ENCODE measurements at regions not wholly inside any gene's neighbourhood (a gene's known extent, or its start where the extent isn't known, plus 50 kb on each side); places are given as distances from the start of the nearest gene placed in this dataset.

- TF ChIP-seq, protein P1, sequence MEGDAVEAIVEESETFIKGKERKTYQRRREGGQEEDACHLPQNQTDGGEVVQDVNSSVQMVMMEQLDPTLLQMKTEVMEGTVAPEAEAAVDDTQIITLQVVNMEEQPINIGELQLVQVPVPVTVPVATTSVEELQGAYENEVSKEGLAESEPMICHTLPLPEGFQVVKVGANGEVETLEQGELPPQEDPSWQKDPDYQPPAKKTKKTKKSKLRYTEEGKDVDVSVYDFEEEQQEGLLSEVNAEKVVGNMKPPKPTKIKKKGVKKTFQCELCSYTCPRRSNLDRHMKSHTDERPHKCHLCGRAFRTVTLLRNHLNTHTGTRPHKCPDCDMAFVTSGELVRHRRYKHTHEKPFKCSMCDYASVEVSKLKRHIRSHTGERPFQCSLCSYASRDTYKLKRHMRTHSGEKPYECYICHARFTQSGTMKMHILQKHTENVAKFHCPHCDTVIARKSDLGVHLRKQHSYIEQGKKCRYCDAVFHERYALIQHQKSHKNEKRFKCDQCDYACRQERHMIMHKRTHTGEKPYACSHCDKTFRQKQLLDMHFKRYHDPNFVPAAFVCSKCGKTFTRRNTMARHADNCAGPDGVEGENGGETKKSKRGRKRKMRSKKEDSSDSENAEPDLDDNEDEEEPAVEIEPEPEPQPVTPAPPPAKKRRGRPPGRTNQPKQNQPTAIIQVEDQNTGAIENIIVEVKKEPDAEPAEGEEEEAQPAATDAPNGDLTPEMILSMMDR (IDR thresholded peaks at IDR 0.05), result no peak
- DNase-seq, result no peak
- 67 to 71% (median 70%) methylated on average over 7 of the region's 7 CpGs for WGBS, 3 donors
Observed at GRCh38 chr12:115473257-115473956, 789.4 kb upstream of the TBX3 start.

DNA sequence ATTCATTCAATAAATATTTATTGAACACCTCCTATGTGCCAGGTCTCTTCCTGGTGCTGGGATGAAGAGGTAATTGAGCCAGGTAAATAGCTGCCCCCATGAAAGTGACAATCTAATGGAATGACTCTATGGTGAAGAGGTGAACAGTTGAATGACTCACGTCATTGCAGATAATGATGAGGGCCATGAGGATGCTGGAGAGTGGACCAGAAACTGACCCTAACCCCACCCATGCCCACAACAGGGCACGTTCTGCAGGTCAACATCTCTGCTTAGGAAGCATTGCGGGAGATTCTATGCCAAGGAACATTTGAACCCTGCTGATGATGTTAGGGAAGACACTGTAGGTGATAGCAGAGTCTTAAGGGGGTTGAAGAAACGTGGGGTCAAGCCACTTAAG lies 788.9 kb upstream of the TBX3 start:
- DNase-seq (no peak), ATAC-seq (no peak)
- Histone ChIP-seq H3K27ac (no peak overlapping the region), H3K27me3 (ENCODE audit: insufficient read depth in 3 of 3, low read length in 2 of 3) (no peaks in the 10 kb centered on the region), H3K36me3 (ENCODE audit: insufficient read depth in 1 of 2, low read depth in 1 of 2) (no peaks in the 10 kb centered on the region), H3K9me3 (no peaks in the 10 kb centered on the region), H3K4me1 (no peaks in the 10 kb centered on the region), H3K4me3 (no peak overlapping the region)
- 77 to 86% (median 80%) methylated on average over 4 of the region's 4 CpGs for WGBS, 3 donors
- TF ChIP-seq, protein P1 (IDR thresholded peaks at IDR 0.05), result no peak
- intact Hi-C loops (cut with DNase I), result no loop called here

More at GRCh38 chr12:115473257-115473956, 789.4 kb upstream of the TBX3 start:
- intact Hi-C loops (cut with DNase I), result no loop called here
- H3K36me3 ChIP-seq (ENCODE audit: insufficient read depth in 1 of 2, low read depth in 1 of 2), result no peaks in the 10 kb centered on the region
- H3K9me3 ChIP-seq, result no peaks in the 10 kb centered on the region
- H3K27ac ChIP-seq, result no peak overlapping the region
- no peak for ATAC-seq
- H3K4me3 ChIP-seq, result no peak overlapping the region
- H3K4me1 ChIP-seq, result no peaks in the 10 kb centered on the region
- no peaks in the 10 kb centered on the region for H3K27me3 ChIP-seq (ENCODE audit: insufficient read depth in 3 of 3, low read length in 2 of 3)

DNA sequence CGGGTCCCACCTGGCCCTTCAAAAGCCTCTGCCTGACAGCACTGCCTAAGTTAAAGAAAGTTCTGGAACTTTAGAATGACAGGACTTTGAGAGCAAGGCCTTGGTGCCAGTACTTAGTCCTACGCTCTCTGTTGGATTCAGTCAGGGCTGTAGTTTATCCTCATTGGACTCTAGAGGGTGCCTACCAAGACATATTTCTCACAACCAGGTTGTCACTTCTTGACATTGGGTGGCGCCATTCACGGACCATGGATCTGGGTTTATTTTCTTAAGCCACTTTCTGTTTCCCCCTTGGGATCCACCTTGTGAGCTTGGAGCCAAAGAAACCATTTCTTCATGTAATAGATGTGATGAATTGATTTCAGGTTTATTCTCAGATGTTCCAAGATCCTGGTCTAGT lies 787.0 kb upstream of the TBX3 start:
- TF ChIP-seq, protein P1 (IDR thresholded peaks at IDR 0.05), result no peak
- Histone ChIP-seq H3K27ac (no peak overlapping the region), H3K4me1 (no peaks in the 10 kb centered on the region), H3K4me3 (no peak overlapping the region), H3K27me3 (ENCODE audit: insufficient read depth in 3 of 3, low read length in 2 of 3) (no peaks in the 10 kb centered on the region), H3K9me3 (no peaks in the 10 kb centered on the region), H3K36me3 (ENCODE audit: insufficient read depth in 1 of 2, low read depth in 1 of 2) (no peaks in the 10 kb centered on the region)
- DNase-seq (no peak), ATAC-seq (no peak)
- intact Hi-C loops (cut with DNase I), result no loop called here
- 88 to 94% (median 89%) methylated on average over 4 of the region's 4 CpGs for WGBS, 3 donors

GRCh38 chr12:115470526-115470925 lies 786.6 kb upstream of the TBX3 start:
- intact Hi-C loops (cut with DNase I), result no loop called here
- Histone ChIP-seq H3K27me3 (ENCODE audit: insufficient read depth in 3 of 3, low read length in 2 of 3) (no peaks in the 10 kb centered on the region), H3K4me1 (no peaks in the 10 kb centered on the region), H3K4me3 (no peak overlapping the region), H3K27ac (no peak overlapping the region), H3K9me3 (no peaks in the 10 kb centered on the region), H3K36me3 (ENCODE audit: insufficient read depth in 1 of 2, low read depth in 1 of 2) (no peaks in the 10 kb centered on the region)
- 88% methylated on average over 11 of the region's 11 CpGs for WGBS, 3 donors
- TF ChIP-seq, protein P1 (IDR thresholded peaks at IDR 0.05), result no peak
- no peak for ATAC-seq
- no peak for DNase-seq

- no peaks in the 10 kb centered on the region for H3K4me1 ChIP-seq
- ATAC-seq (peak in 1 of 4 donors; percentile 48), DNase-seq (no peak)
- WGBS, 3 donors, result 72 to 80% (median 74%) methylated on average over 4 of the region's 4 CpGs
- intact Hi-C loops (cut with DNase I), result no loop called here
- H3K4me3 ChIP-seq, result no peak overlapping the region
- TF ChIP-seq, protein P1 (IDR thresholded peaks at IDR 0.05), result no peak
- no peaks in the 10 kb centered on the region for H3K9me3 ChIP-seq
- no peak overlapping the region for H3K27ac ChIP-seq
- H3K27me3 ChIP-seq (ENCODE audit: insufficient read depth in 3 of 3, low read length in 2 of 3), result peaks cover 0 to 5% (median 2%) of the 10 kb centered on the region in 3 donors
- H3K36me3 ChIP-seq (ENCODE audit: insufficient read depth in 1 of 2, low read depth in 1 of 2), result no peaks in the 10 kb centered on the region
Observed at GRCh38 chr12:115468087-115468510, 784.1 kb upstream of the TBX3 start.

Data from psoas muscle (tissue), 7 donors.